Caco-2 (cell line): ENCODE measurements at regions not wholly inside any gene's neighbourhood (a gene's known extent, or its start where the extent isn't known, plus 50 kb on each side); places are given as distances from the start of the nearest gene placed in this dataset.

Source experiments
- BruUV-seq: library from RNA; stranded (reverse); fragments of 400-500 nt; replicated peaks from 2 replicates; lab custom pipeline; 2021; lab: Mats Ljungman, UMichigan
- CTCF ChIA-PET: fragments of 300-600 bp; sonication (Branson Sonifier 250); formaldehyde crosslinking; loops from one replicate; lab custom pipeline; 2022; ENCODE audit warnings: antibody characterized with exemption; lab: Charles Lee
- POLR2A ChIA-PET: fragments of 300-600 bp; sonication (Branson Sonifier 250); formaldehyde crosslinking; loops from one replicate; lab custom pipeline; 2022; ENCODE audit warnings: antibody characterized with exemption; lab: Charles Lee
- DNase-seq, 2 experiments: peaks; one replicate each; pipeline versions ENCODE4 v3.0.0 to v3.0.0-alpha.2; 2020 to 2022
- H3K27me3 ChIP-seq: replicated peaks from 2 replicates; pipeline ENCODE4 v1.6.0; 2011; ENCODE audit warnings: low read length; ENCODE audit not compliant: control insufficient read depth, insufficient read depth
- H3K36me3 ChIP-seq: 2 replicates; pipeline ENCODE4 v1.5.1; 2011; ENCODE audit warnings: low read length; ENCODE audit not compliant: control insufficient read depth, insufficient read depth
- H3K4me1 ChIP-seq: fragments of 250-450 bp; sonication (Bioruptor Pico); 2 replicates; pipeline ENCODE4 v1.5.1; 2020; ENCODE audit warnings: mild to moderate bottlenecking
- H3K4me3 ChIP-seq: 2 replicates; pipeline ENCODE4 v1.5.1; 2011; ENCODE audit warnings: low read depth, mild to moderate bottlenecking, control low read depth, low read length
- H3K9me3 ChIP-seq: fragments of 250-450 bp; sonication (Bioruptor Pico); 2 replicates; pipeline ENCODE4 v1.5.1; 2020; ENCODE audit warnings: mild to moderate bottlenecking, moderate library complexity
- H3K27ac Mint-ChIP-seq: one replicate; pipeline ENCODE4 v1.8.0; 2022; ENCODE audit warnings: mixed read lengths; ENCODE audit not compliant: unreplicated experiment
- H3K27me3 Mint-ChIP-seq: one replicate; pipeline ENCODE4 v1.8.0; 2022; ENCODE audit warnings: mixed read lengths; ENCODE audit not compliant: insufficient read depth, unreplicated experiment
- H3K36me3 Mint-ChIP-seq: one replicate; pipeline ENCODE4 v1.8.0; 2022; ENCODE audit warnings: mild to moderate bottlenecking, mixed read lengths; ENCODE audit not compliant: insufficient read depth, unreplicated experiment
- H3K4me1 Mint-ChIP-seq: one replicate; pipeline ENCODE4 v1.8.0; 2022; ENCODE audit warnings: low read depth, mixed read lengths; ENCODE audit not compliant: unreplicated experiment
- H3K4me3 Mint-ChIP-seq: one replicate; pipeline ENCODE4 v1.8.0; 2022; ENCODE audit warnings: mild to moderate bottlenecking, moderate library complexity, mixed read lengths; ENCODE audit not compliant: unreplicated experiment
- H3K9me3 Mint-ChIP-seq: one replicate; pipeline ENCODE4 v1.8.0; 2022; ENCODE audit warnings: mixed read lengths; ENCODE audit not compliant: unreplicated experiment
- CTCF ChIP-seq, 2 experiments: fragments of 200-600 bp in 1 of 2; IDR thresholded peaks; 1 replicate in 1 of 2; 2 replicates in 1 of 2; pipeline versions ENCODE4 v1.5.1 to v1.8.0; 2011 to 2022; ENCODE audit warnings: antibody characterized with exemption in 1 of 2, control low read depth in 1 of 2, inconsistent platforms in 1 of 2, low read depth in 1 of 2, low read length in 1 of 2, mild to moderate bottlenecking in 1 of 2, moderate library complexity in 1 of 2; ENCODE audit not compliant: insufficient read depth in 1 of 2, severe bottlenecking in 1 of 2, unreplicated experiment in 1 of 2
- intact Hi-C: fragments of 100-400 bp; cut with micrococcal nuclease; formaldehyde crosslinking; loops from one replicate; pipeline ENCODE4 v1.10.0; 2022; ENCODE audit not compliant: unreplicated experiment

- CTCF ChIA-PET, result no interaction called here
- intact Hi-C loops, result no loop called here
- POLR2A ChIA-PET, result no interaction called here
These were observed 286.4 kb downstream of the PRDM5 start for GRCh38 chr4:120636120-120636630.

GRCh38 chr4:120633810-120634209 lies 288.7 kb downstream of the PRDM5 start:
- ChIA-PET CTCF (no interaction called here), POLR2A (no interaction called here)
- Histone ChIP-seq H3K36me3 (no peaks in the 10 kb centered on the region), H3K4me1 (no peaks in the 10 kb centered on the region), H3K4me3 (no peak overlapping the region), H3K27me3 (no peaks in the 10 kb centered on the region), H3K9me3 (no peaks in the 10 kb centered on the region)
- intact Hi-C loops, result no loop called here
- no peaks in the 10 kb centered on the region for H3K9me3 Mint-ChIP-seq
- no peaks in the 10 kb centered on the region for H3K4me1 Mint-ChIP-seq
- no TSS peak for BruUV-seq
- no peaks in the 10 kb centered on the region for H3K36me3 Mint-ChIP-seq
- no peak for DNase-seq
- H3K27ac Mint-ChIP-seq, result no peak overlapping the region
- TF ChIP-seq CTCF (IDR thresholded peaks at IDR 0.05; ENCODE audit: insufficient read depth in 1 of 2, low read depth in 1 of 2, low read length in 1 of 2, severe bottlenecking in 1 of 2, unreplicated experiment in 1 of 2), result no peak
- peaks cover 3% of the 10 kb centered on the region for H3K27me3 Mint-ChIP-seq
- no peak overlapping the region for H3K4me3 Mint-ChIP-seq

More at GRCh38 chr4:120636120-120636630, 286.4 kb downstream of the PRDM5 start:
- Histone ChIP-seq H3K4me3 (no peak overlapping the region), H3K9me3 (no peaks in the 10 kb centered on the region), H3K27me3 (no peaks in the 10 kb centered on the region), H3K36me3 (no peaks in the 10 kb centered on the region), H3K4me1 (no peaks in the 10 kb centered on the region)
- Mint-ChIP-seq H3K4me1 (no peaks in the 10 kb centered on the region), H3K27ac (no peak overlapping the region), H3K9me3 (no peaks in the 10 kb centered on the region), H3K36me3 (no peaks in the 10 kb centered on the region), H3K4me3 (no peak overlapping the region), H3K27me3 (peaks cover 3% of the 10 kb centered on the region)
- DNase-seq, result no peak
- no TSS peak for BruUV-seq
- no peak for TF ChIP-seq CTCF (IDR thresholded peaks at IDR 0.05; ENCODE audit: insufficient read depth in 1 of 2, low read depth in 1 of 2, low read length in 1 of 2, severe bottlenecking in 1 of 2, unreplicated experiment in 1 of 2)

GRCh38 chr4:120630427-120630826 lies 292.1 kb downstream of the PRDM5 start:
- Histone ChIP-seq H3K9me3 (no peaks in the 10 kb centered on the region), H3K4me1 (no peaks in the 10 kb centered on the region), H3K36me3 (no peaks in the 10 kb centered on the region), H3K4me3 (no peak overlapping the region), H3K27me3 (no peaks in the 10 kb centered on the region)
- H3K36me3 Mint-ChIP-seq, result no peaks in the 10 kb centered on the region
- no peaks in the 10 kb centered on the region for H3K4me1 Mint-ChIP-seq
- BruUV-seq, result no TSS peak
- DNase-seq, result no peak
- no peak overlapping the region for H3K4me3 Mint-ChIP-seq
- no peak for TF ChIP-seq CTCF (IDR thresholded peaks at IDR 0.05; ENCODE audit: insufficient read depth in 1 of 2, low read depth in 1 of 2, low read length in 1 of 2, severe bottlenecking in 1 of 2, unreplicated experiment in 1 of 2)
- POLR2A ChIA-PET, result no interaction called here
- no peak overlapping the region for H3K27ac Mint-ChIP-seq
- peaks cover 3% of the 10 kb centered on the region for H3K27me3 Mint-ChIP-seq
- no peaks in the 10 kb centered on the region for H3K9me3 Mint-ChIP-seq
- CTCF ChIA-PET, result no interaction called here
- intact Hi-C loops, result no loop called here
